ENCODE measurements at regions not wholly inside any gene's neighbourhood (a gene's known extent, or its start where the extent isn't known, plus 50 kb on each side); places are given as distances from the start of the nearest gene placed in this dataset.
"Not testable (repeated sequence)": the region's sequence is repeated elsewhere in the genome, so short reads cannot be mapped to it uniquely, and the experiment has no call there.

DNA sequence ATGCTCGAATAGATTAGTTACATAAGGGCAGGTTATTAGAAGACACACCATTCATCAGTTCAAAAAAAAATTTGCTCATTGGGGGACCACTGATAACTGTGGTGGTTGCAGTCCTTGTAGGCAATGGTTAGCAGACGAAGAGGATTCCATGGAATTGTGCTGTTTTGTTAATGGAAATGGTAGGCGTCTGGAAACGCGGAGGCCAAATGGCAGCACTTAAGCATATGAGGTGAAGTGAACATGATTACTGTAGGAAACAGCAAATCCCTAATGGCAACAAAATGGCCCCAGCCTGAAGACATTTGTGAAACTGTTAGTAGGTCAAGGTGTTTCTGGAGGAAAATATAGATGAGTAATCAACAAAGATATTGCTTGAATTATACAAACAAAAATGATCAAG is 535.4 kb upstream of the PTPRD start:
- H3K36me3 ChIP-seq (ENCODE audit: insufficient read depth, low read depth, low read length): no peaks in the 10 kb centered on the region
- H3K27ac ChIP-seq (ENCODE audit: low read length): no peak overlapping the region
- H3K4me3 ChIP-seq (ENCODE audit: low read length): no peak overlapping the region
- H3K4me1 ChIP-seq (ENCODE audit: insufficient read depth, low read length): no peaks in the 10 kb centered on the region
- H3K9ac ChIP-seq (ENCODE audit: low read depth, low read length): no peak overlapping the region
- H3K9me3 ChIP-seq (ENCODE audit: insufficient read depth, low read depth, low read length): no peaks in the 10 kb centered on the region
- H3K27me3 ChIP-seq (ENCODE audit: insufficient read depth, low read length): no peaks in the 10 kb centered on the region

DNA sequence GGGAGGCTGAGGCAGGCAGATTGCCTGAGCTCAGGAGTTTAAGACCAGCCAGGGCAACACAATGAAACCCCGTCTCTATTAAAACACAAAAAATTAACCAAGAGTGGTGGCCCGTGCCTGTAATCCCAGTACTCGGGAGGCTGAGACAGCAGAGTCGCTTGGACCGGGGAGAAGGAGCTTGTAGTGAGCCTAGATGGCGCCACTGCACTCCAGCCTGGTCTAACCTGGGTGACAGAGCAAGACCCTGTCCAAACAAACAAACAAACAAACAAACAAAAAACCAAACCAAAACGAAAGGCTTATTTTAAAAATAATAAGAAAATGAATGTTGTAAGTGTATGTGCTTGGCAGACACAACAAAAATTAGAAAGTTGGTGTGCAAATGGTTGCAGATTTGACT is 536.3 kb upstream of the PTPRD start:
- no peaks in the 10 kb centered on the region for H3K9me3 ChIP-seq (ENCODE audit: insufficient read depth, low read depth, low read length)
- H3K4me1 ChIP-seq (ENCODE audit: insufficient read depth, low read length): no peaks in the 10 kb centered on the region
- no peak overlapping the region for H3K4me3 ChIP-seq (ENCODE audit: low read length)
- no peak overlapping the region for H3K27ac ChIP-seq (ENCODE audit: low read length)
- H3K36me3 ChIP-seq (ENCODE audit: insufficient read depth, low read depth, low read length): no peaks in the 10 kb centered on the region
- no peak overlapping the region for H3K9ac ChIP-seq (ENCODE audit: low read depth, low read length)
- H3K27me3 ChIP-seq (ENCODE audit: insufficient read depth, low read length): no peaks in the 10 kb centered on the region

DNA sequence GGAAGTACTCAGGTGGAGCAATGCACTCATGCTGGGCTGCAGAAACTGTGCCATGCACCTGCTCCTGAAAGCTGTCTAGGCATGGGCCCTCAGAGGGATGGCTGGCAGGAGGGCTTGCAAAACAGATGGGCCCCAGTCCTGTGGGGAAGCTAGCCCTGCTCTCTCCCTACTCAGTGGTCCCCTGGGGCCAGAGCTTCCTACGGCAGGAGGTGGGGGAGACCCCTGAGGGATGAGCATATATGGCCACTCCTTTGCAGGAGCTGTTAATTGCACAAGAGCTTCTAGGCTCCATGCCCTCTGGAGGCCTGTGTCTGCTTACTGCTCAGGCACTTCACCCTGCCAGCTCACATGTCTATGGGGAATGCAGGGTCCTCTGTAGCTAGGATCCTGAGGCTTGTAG is 545.3 kb upstream of the PTPRD start:
- H3K4me1 ChIP-seq (ENCODE audit: insufficient read depth, low read length): no peaks in the 10 kb centered on the region
- no peak overlapping the region for H3K4me3 ChIP-seq (ENCODE audit: low read length)
- H3K27ac ChIP-seq (ENCODE audit: low read length): no peak overlapping the region
- H3K9ac ChIP-seq (ENCODE audit: low read depth, low read length): no peak overlapping the region
- no peaks in the 10 kb centered on the region for H3K27me3 ChIP-seq (ENCODE audit: insufficient read depth, low read length)
- H3K9me3 ChIP-seq (ENCODE audit: insufficient read depth, low read depth, low read length): no peaks in the 10 kb centered on the region; the same call in 1 of the 2 replicates
- H3K36me3 ChIP-seq (ENCODE audit: insufficient read depth, low read depth, low read length): no peaks in the 10 kb centered on the region

DNA sequence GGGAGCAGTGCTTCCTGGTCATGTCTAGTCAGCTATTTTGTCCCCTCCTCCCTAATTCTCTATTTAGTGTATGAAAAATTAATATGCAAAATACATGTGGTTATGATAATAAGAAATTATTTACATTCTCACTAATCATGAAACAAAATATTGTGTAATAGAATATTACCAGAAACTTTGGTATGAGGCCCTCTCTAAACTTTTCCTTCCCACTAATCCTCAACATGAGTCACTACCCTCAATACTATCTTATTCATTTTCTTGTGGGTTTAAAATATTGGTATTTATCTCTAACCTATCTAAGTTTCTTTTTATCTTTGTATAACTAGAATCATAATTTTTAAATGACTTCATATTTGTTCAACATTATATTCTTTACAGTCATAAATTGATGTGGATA is 545.9 kb upstream of the PTPRD start:
- no peak overlapping the region for H3K9ac ChIP-seq (ENCODE audit: low read depth, low read length)
- H3K9me3 ChIP-seq (ENCODE audit: insufficient read depth, low read depth, low read length): no peaks in the 10 kb centered on the region; the same call in 1 of the 2 replicates
- no peaks in the 10 kb centered on the region for H3K4me1 ChIP-seq (ENCODE audit: insufficient read depth, low read length)
- H3K4me3 ChIP-seq (ENCODE audit: low read length): no peak overlapping the region
- H3K27ac ChIP-seq (ENCODE audit: low read length): no peak overlapping the region
- H3K27me3 ChIP-seq (ENCODE audit: insufficient read depth, low read length): no peaks in the 10 kb centered on the region
- no peaks in the 10 kb centered on the region for H3K36me3 ChIP-seq (ENCODE audit: insufficient read depth, low read depth, low read length)

DNA sequence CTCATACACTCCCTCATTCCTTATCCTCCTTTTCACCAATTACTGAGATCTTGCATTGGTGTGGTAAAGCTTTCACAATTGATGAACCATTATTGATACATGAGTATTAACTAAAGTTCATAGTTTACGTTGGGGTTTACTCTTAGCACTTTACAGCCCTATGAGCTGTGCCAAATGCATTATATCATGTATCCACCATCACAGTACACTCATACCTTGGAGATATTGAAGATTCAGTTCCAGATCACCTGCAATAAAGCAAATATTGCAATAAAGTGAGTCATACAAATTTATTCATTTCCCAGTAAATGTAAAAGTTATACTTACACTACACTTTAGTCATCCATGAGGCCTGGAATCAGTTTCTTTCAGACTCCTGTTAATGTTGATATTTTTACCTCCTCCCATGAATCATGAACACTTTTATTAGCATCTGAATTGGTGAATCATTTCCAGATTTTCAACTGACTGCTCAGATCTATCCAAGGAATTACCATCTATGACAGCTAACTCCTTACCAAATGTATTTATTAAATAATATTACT is 546.6 kb upstream of the PTPRD start:
- no peak overlapping the region for H3K9ac ChIP-seq (ENCODE audit: low read depth, low read length)
- no peaks in the 10 kb centered on the region for H3K27me3 ChIP-seq (ENCODE audit: insufficient read depth, low read length)
- H3K9me3 ChIP-seq (ENCODE audit: insufficient read depth, low read depth, low read length): no peaks in the 10 kb centered on the region; the same call in 1 of the 2 replicates
- no peaks in the 10 kb centered on the region for H3K4me1 ChIP-seq (ENCODE audit: insufficient read depth, low read length)
- no peak overlapping the region for H3K27ac ChIP-seq (ENCODE audit: low read length)
- no peak overlapping the region for H3K4me3 ChIP-seq (ENCODE audit: low read length)
- no peaks in the 10 kb centered on the region for H3K36me3 ChIP-seq (ENCODE audit: insufficient read depth, low read depth, low read length)

DNA sequence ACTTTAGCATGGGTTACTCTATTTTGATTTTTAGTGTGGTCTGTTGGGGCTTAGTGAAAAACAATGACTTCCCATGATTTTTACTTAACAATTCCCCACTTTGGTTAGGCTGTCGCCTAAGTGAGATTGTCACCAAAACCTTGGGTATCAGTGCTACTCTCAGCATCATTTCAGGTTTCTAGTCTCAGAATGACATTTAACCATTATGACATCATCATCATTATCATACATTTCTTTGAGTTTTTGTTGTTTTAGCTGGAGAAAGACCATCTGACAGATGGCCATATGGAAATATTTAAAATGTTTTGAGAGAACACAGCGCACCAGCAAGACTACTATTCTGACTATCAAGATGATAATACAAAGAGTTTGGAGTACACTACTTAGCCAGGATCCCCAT is 551.0 kb upstream of the PTPRD start:
- Histone ChIP-seq H3K36me3 (ENCODE audit: insufficient read depth, low read depth, low read length) (no peaks in the 10 kb centered on the region), H3K4me1 (ENCODE audit: insufficient read depth, low read length) (no peaks in the 10 kb centered on the region), H3K9ac (ENCODE audit: low read depth, low read length) (no peak overlapping the region), H3K9me3 (ENCODE audit: insufficient read depth, low read depth, low read length) (no peaks in the 10 kb centered on the region), H3K4me3 (ENCODE audit: low read length) (no peak overlapping the region), H3K27me3 (ENCODE audit: insufficient read depth, low read length) (no peaks in the 10 kb centered on the region), H3K27ac (ENCODE audit: low read length) (no peak overlapping the region)

DNA sequence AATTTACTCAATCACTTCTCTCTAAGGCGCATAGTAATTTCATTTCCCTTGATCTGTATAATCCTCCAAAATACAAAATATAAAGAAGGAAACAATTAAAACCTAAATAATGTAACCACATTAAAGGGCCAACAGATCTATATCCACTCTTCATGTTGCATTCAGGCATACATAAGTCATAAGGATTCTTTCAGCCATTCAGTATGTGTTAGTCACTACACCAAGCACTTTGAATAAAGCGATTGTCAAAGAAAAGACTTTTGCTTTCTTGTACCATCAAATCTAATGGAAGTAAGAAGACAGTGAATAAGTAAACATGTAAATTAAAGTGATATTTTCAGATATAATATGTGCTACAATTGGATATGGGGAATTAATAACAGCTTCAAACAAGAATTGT is 569.2 kb upstream of the PTPRD start:
- no peak overlapping the region for H3K27ac ChIP-seq (ENCODE audit: low read length)
- H3K9me3 ChIP-seq (ENCODE audit: insufficient read depth, low read depth, low read length): no peaks in the 10 kb centered on the region
- H3K36me3 ChIP-seq (ENCODE audit: insufficient read depth, low read depth, low read length): no peaks in the 10 kb centered on the region
- no peaks in the 10 kb centered on the region for H3K4me1 ChIP-seq (ENCODE audit: insufficient read depth, low read length)
- H3K4me3 ChIP-seq (ENCODE audit: low read length): no peak overlapping the region
- no peak overlapping the region for H3K9ac ChIP-seq (ENCODE audit: low read depth, low read length)
- no peaks in the 10 kb centered on the region for H3K27me3 ChIP-seq (ENCODE audit: insufficient read depth, low read length)

DNA sequence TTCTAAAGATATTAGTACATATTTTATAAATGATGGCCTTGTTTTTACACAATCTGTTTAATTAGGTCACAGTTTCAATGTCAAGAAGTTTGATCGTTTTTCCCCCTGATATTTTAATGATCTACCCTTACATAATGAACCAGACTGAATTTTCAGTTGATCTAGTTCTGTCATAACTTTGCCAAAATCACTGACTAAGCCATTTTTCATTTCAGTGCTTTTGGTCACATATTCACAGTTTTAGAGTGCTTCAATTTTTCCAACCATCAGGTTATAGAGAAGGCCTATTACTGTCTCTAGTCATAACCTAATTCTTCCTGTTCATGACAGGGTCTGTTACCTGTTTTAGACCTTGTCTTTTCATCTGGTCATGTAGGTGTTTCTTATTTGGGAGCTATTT is 577.9 kb upstream of the PTPRD start:
- H3K9me3 ChIP-seq (ENCODE audit: insufficient read depth, low read depth, low read length): peaks cover 15% of the 10 kb centered on the region; the same call in 1 of the 2 replicates
- H3K4me3 ChIP-seq (ENCODE audit: low read length): no peak overlapping the region
- H3K36me3 ChIP-seq (ENCODE audit: insufficient read depth, low read depth, low read length): no peaks in the 10 kb centered on the region
- H3K9ac ChIP-seq (ENCODE audit: low read depth, low read length): no peak overlapping the region
- H3K4me1 ChIP-seq (ENCODE audit: insufficient read depth, low read length): no peaks in the 10 kb centered on the region
- H3K27me3 ChIP-seq (ENCODE audit: insufficient read depth, low read length): no peaks in the 10 kb centered on the region
- H3K27ac ChIP-seq (ENCODE audit: low read length): no peak overlapping the region

DNA sequence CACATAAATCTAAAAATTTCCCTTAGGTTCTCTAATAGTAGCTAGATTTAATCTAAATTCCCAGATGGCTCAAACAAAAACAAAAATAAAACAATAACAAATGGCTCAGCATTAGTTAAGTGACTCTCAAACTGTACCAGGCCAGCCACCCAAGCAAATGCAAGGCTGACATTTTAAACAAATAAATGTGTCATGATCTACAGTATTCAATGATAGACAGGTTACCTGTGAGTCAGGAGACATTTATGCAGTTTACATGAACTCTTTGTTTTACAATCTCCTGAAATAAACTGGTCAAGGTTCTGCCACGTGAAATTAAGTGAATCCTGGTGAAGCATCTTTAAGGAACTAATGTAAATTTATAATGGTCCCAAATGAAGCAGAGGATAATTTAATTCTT is 580.2 kb upstream of the PTPRD start:
- no peaks in the 10 kb centered on the region for H3K27me3 ChIP-seq (ENCODE audit: insufficient read depth, low read length)
- no peak overlapping the region for H3K4me3 ChIP-seq (ENCODE audit: low read length)
- no peak overlapping the region for H3K9ac ChIP-seq (ENCODE audit: low read depth, low read length)
- no peaks in the 10 kb centered on the region for H3K4me1 ChIP-seq (ENCODE audit: insufficient read depth, low read length)
- no peaks in the 10 kb centered on the region for H3K36me3 ChIP-seq (ENCODE audit: insufficient read depth, low read depth, low read length)
- peaks cover 15% of the 10 kb centered on the region; the same call in 1 of the 2 replicates for H3K9me3 ChIP-seq (ENCODE audit: insufficient read depth, low read depth, low read length)
- no peak overlapping the region for H3K27ac ChIP-seq (ENCODE audit: low read length)

DNA sequence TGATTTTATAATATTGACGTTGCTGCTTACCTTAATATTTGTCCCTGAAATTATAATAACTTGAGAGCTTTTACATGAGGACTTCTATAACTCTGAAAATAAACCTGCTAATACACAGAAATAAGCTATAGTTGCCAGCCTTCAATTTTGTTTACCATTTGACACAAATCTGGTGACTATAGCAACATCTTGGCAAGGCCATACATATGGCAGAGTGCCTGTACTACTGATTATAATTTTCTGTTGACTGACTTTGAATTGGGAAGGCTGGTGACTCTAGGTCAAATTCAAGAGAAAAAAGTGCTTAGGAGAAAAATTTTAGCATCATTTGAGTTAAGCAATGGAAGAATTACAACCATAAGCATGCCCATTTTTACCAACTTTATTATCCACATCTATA is 581.4 kb upstream of the PTPRD start:
- Histone ChIP-seq H3K36me3 (ENCODE audit: insufficient read depth, low read depth, low read length) (no peaks in the 10 kb centered on the region), H3K4me1 (ENCODE audit: insufficient read depth, low read length) (peaks cover 2% of the 10 kb centered on the region; the same call in 1 of the 2 replicates), H3K9me3 (ENCODE audit: insufficient read depth, low read depth, low read length) (peaks cover 2% of the 10 kb centered on the region; the same call in 1 of the 2 replicates), H3K27ac (ENCODE audit: low read length) (no peak overlapping the region), H3K9ac (ENCODE audit: low read depth, low read length) (no peak overlapping the region), H3K4me3 (ENCODE audit: low read length) (no peak overlapping the region), H3K27me3 (ENCODE audit: insufficient read depth, low read length) (no peaks in the 10 kb centered on the region)

DNA sequence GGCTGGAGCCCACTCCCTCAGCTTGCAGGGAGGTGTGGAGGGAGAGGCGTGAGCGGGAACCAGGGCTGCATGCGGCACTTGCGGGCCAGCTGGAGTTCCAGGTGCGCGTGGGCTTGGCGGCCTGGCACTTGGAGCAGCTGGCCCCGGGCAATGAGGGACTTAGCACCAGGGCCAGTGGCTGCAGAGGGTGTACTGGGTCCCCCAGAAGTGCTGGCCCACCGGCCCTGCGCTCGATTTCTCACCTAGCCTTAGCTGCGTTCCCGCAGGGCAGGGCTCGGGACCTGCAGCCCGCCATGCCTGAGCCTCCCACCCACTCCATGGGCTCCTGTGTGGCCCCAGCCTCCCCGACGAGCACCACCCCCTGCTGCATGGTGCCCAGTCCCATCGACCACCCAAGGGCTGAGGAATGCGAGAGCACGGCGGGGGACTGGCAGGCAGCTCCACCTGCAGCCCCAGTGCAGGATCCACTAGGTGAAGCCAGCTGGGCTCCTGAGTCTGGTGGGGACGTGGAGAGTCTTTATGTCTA is 584.1 kb upstream of the PTPRD start:
- H3K9ac ChIP-seq (ENCODE audit: low read depth, low read length); H3K4me1 ChIP-seq (ENCODE audit: insufficient read depth, low read length); H3K27ac ChIP-seq (ENCODE audit: low read length); H3K27me3 ChIP-seq (ENCODE audit: insufficient read depth, low read length); H3K36me3 ChIP-seq (ENCODE audit: insufficient read depth, low read depth, low read length); H3K9me3 ChIP-seq (ENCODE audit: insufficient read depth, low read depth, low read length); H3K4me3 ChIP-seq (ENCODE audit: low read length): not testable (repeated sequence)

DNA sequence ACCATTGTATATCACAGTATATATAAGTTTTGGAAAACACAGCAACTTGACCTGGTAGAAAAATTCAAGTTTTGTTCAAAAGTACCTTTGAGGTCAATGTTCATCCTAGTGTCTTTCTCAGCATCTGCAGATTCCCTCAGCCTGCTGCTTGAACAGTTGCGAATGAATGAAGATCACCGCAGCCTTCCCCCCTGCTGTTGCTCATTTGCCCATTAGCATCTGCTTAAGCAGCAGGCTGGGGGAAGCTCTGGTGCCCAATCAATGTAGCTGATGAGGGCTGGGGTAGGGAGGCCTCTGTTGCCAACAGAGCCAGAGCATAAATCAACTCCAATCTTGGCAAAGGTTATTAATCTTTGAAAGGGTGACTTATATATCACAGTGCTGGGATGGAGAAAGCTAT is 586.5 kb upstream of the PTPRD start:
- Histone ChIP-seq H3K4me3 (ENCODE audit: low read length) (no peak overlapping the region), H3K9ac (ENCODE audit: low read depth, low read length) (no peak overlapping the region), H3K36me3 (ENCODE audit: insufficient read depth, low read depth, low read length) (no peaks in the 10 kb centered on the region), H3K27ac (ENCODE audit: low read length) (no peak overlapping the region), H3K27me3 (ENCODE audit: insufficient read depth, low read length) (no peaks in the 10 kb centered on the region), H3K4me1 (ENCODE audit: insufficient read depth, low read length) (peaks cover 5% of the 10 kb centered on the region; the same call in 1 of the 2 replicates), H3K9me3 (ENCODE audit: insufficient read depth, low read depth, low read length) (no peaks in the 10 kb centered on the region)

Data from iPS-20b (cell line).